H9 (cell line): ENCODE measurements at regions not wholly inside any gene's neighbourhood (a gene's known extent, or its start where the extent isn't known, plus 50 kb on each side); places are given as distances from the start of the nearest gene placed in this dataset.

Source experiments
- DNase-seq: peaks from one replicate; pipeline ENCODE4 v3.0.0-alpha.2; 2017
- H2AFZ ChIP-seq: one replicate; pipeline ENCODE4 v1.6.1; 2013; ENCODE audit warnings: mild to moderate bottlenecking, low read length, control low read depth, moderate library complexity
- H2AK5ac ChIP-seq: 2 replicates; pipeline ENCODE4 v1.6.1; 2013; ENCODE audit warnings: low read length, control low read depth, mixed read lengths; ENCODE audit not compliant: insufficient read length
- H2BK120ac ChIP-seq: one replicate; pipeline ENCODE4 v1.6.1; 2013; ENCODE audit warnings: low read depth, mild to moderate bottlenecking, low read length, control low read depth, inconsistent platforms; ENCODE audit not compliant: poor library complexity, severe bottlenecking
- H2BK12ac ChIP-seq: 2 replicates; pipeline ENCODE4 v1.6.1; 2013; ENCODE audit warnings: low read length, control low read depth, mixed read lengths, low read depth; ENCODE audit not compliant: insufficient read length
- H2BK15ac ChIP-seq: 2 replicates; pipeline ENCODE4 v1.6.1; 2013; ENCODE audit warnings: low read depth, low read length, control low read depth
- H2BK20ac ChIP-seq: one replicate; pipeline ENCODE4 v1.6.1; 2013; ENCODE audit warnings: low read depth, mild to moderate bottlenecking, low read length, control low read depth, inconsistent platforms; ENCODE audit not compliant: poor library complexity, severe bottlenecking
- H2BK5ac ChIP-seq: 2 replicates; pipeline ENCODE4 v1.6.1; 2013; ENCODE audit warnings: low read length, control low read depth, mixed read lengths; ENCODE audit not compliant: insufficient read length
- H3K14ac ChIP-seq: 2 replicates; pipeline ENCODE4 v1.6.1; 2013; ENCODE audit warnings: low read length, control low read depth; ENCODE audit not compliant: insufficient read depth
- H3K18ac ChIP-seq: 2 replicates; pipeline ENCODE4 v1.6.1; 2013; ENCODE audit warnings: low read depth, mild to moderate bottlenecking, mixed read lengths, low read length, control low read depth; ENCODE audit not compliant: insufficient read length
- H3K23ac ChIP-seq: 2 replicates; pipeline ENCODE4 v1.6.1; 2013; ENCODE audit warnings: low read length, control low read depth, mixed read lengths, low read depth; ENCODE audit not compliant: insufficient read length
- H3K23me2 ChIP-seq: 2 replicates; pipeline ENCODE4 v1.6.1; 2013; ENCODE audit warnings: low read depth, mild to moderate bottlenecking, mixed read lengths, low read length, control low read depth; ENCODE audit not compliant: insufficient read length, poor library complexity, severe bottlenecking
- H3K27ac ChIP-seq: 2 replicates; pipeline ENCODE4 v1.5.1; 2013; ENCODE audit warnings: low read length, control low read depth, mixed read lengths, low read depth; ENCODE audit not compliant: insufficient read length
- H3K27me3 ChIP-seq: 2 replicates; pipeline ENCODE4 v1.6.1; 2013; ENCODE audit warnings: low read length, control low read depth, inconsistent platforms; ENCODE audit not compliant: insufficient read depth
- H3K4ac ChIP-seq: 2 replicates; pipeline ENCODE4 v1.6.1; 2013; ENCODE audit warnings: low read depth, mild to moderate bottlenecking, control low read depth, inconsistent platforms, low read length, moderate library complexity
- H3K4me1 ChIP-seq: 2 replicates; pipeline ENCODE4 v1.6.1; 2013; ENCODE audit warnings: low read length, control low read depth, inconsistent platforms; ENCODE audit not compliant: insufficient read depth
- H3K4me2 ChIP-seq: 2 replicates; pipeline ENCODE4 v1.6.1; 2013; ENCODE audit warnings: low read length, control low read depth, mixed read lengths; ENCODE audit not compliant: insufficient read length, insufficient read depth
- H3K56ac ChIP-seq: 2 replicates; pipeline ENCODE4 v1.6.1; 2013; ENCODE audit warnings: low read depth, mild to moderate bottlenecking, mixed read lengths, low read length, control low read depth; ENCODE audit not compliant: insufficient read length
- H3K79me1 ChIP-seq: 2 replicates; pipeline ENCODE4 v1.6.1; 2013; ENCODE audit warnings: low read depth, mild to moderate bottlenecking, moderate library complexity, low read length, control low read depth, inconsistent platforms; ENCODE audit not compliant: insufficient read depth, poor library complexity, severe bottlenecking
- H3K79me2 ChIP-seq: 2 replicates; pipeline ENCODE4 v1.6.1; 2013; ENCODE audit warnings: low read length, control low read depth, inconsistent platforms; ENCODE audit not compliant: insufficient read depth
- H3K9ac ChIP-seq: 2 replicates; pipeline ENCODE4 v1.6.1; 2013; ENCODE audit warnings: low read length, control low read depth, mixed read lengths; ENCODE audit not compliant: insufficient read length; ENCODE audit errors: extremely low read depth
- H3K9me3 ChIP-seq: one replicate; pipeline ENCODE4 v1.6.1; 2013; ENCODE audit warnings: low read depth, low read length, inconsistent platforms; ENCODE audit not compliant: control insufficient read depth
- H3T11ph ChIP-seq: one replicate; pipeline ENCODE4 v1.6.1; 2013; ENCODE audit warnings: mild to moderate bottlenecking, low read length, control low read depth, inconsistent platforms
- H4K20me1 ChIP-seq: one replicate; pipeline ENCODE4 v1.6.1; 2013; ENCODE audit not compliant: control insufficient read depth, insufficient read length, insufficient read depth
- H4K5ac ChIP-seq: 2 replicates; pipeline ENCODE4 v1.6.1; 2013; ENCODE audit warnings: low read depth, mild to moderate bottlenecking, mixed read lengths, low read length, control low read depth; ENCODE audit not compliant: insufficient read length
- H4K8ac ChIP-seq: replicated peaks from 2 replicates; pipeline ENCODE4 v1.6.1; 2013; ENCODE audit warnings: low read length, control low read depth, mixed read lengths, low read depth; ENCODE audit not compliant: insufficient read length
- H4K91ac ChIP-seq: 2 replicates; pipeline ENCODE4 v1.6.1; 2013; ENCODE audit warnings: low read depth, mild to moderate bottlenecking, moderate library complexity, mixed read lengths, low read length, control low read depth; ENCODE audit not compliant: insufficient read length
- H3K27ac Mint-ChIP-seq, 3 experiments: 2 replicates in 2 of 3; 3 replicates in 1 of 3; pipeline ENCODE4 v1.8.0; 2020 to 2021; ENCODE audit warnings: mixed read lengths in 3 of 3, mild to moderate bottlenecking in 1 of 3, moderate library complexity in 1 of 3
- H3K27me3 Mint-ChIP-seq: 2 replicates; pipeline ENCODE4 v1.8.0; 2021; ENCODE audit warnings: low read depth, mild to moderate bottlenecking, moderate library complexity, mixed read lengths
- H3K36me3 Mint-ChIP-seq, 3 experiments: 2 replicates in 2 of 3; 3 replicates in 1 of 3; pipeline ENCODE4 v1.8.0; 2020 to 2021; ENCODE audit warnings: low read depth in 3 of 3, mixed read lengths in 3 of 3; ENCODE audit not compliant: insufficient read depth in 1 of 3
- H3K4me1 Mint-ChIP-seq, 2 experiments: 2 replicates each; pipeline ENCODE4 v1.8.0; 2020; ENCODE audit warnings: mixed read lengths in 2 of 2
- H3K4me3 Mint-ChIP-seq, 2 experiments: 2 replicates in 1 of 2; 3 replicates in 1 of 2; pipeline ENCODE4 v1.8.0; 2020 to 2021; ENCODE audit warnings: mild to moderate bottlenecking in 2 of 2, mixed read lengths in 2 of 2, moderate library complexity in 1 of 2
- H3K9me3 Mint-ChIP-seq, 2 experiments: 2 replicates in 1 of 2; 3 replicates in 1 of 2; pipeline ENCODE4 v1.8.0; 2020; ENCODE audit warnings: mild to moderate bottlenecking in 2 of 2, mixed read lengths in 2 of 2, moderate library complexity in 1 of 2
- CTCF ChIP-seq: fragments of 200-600 bp; sonication (generic); conservative IDR thresholded peaks from 3 replicates; pipeline ENCODE4 v1.8.0; 2021; ENCODE audit warnings: antibody characterized with exemption, mild to moderate bottlenecking
- WGBS: extraction: QIAGEN DNeasy Blood & Tissue Kit; methylation state at CpG from one replicate; pipeline ENCODE4 v1.1.7; 2013; ENCODE audit warnings: missing lambda C conversion rate, low lambda C conversion rate, mixed read lengths; ENCODE audit not compliant: insufficient read length; ENCODE audit errors: extremely low coverage; 5-methylcytosine and 5-hydroxymethylcytosine counted together

DNA sequence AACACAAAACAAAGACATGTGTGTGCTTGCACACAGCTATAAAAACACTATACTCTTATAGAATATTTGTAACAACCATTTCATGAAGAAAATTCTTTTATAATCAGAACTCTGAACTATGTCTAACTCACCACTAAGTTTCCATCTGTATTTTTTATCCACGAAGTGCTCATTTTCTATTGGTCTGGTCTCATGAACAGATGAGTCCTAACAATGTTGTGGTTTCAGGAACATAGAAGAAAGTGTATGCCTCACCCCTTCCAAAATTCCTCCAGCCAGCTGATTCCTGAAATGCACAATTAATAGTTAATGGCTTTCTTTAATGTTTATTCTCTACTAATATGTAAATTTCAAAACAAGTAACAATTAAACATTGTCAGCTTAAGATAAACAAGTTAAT is 325.3 kb upstream of the GRAMD2B start:
- Histone ChIP-seq H3K27me3 (no peaks in the 10 kb centered on the region), H2BK12ac (no peak overlapping the region), H2BK15ac (no peak overlapping the region), H3K23me2 (no peaks in the 10 kb centered on the region), H4K20me1 (no peaks in the 10 kb centered on the region), H4K5ac (no peak overlapping the region), H2BK20ac (no peak overlapping the region), H3K9ac (no peak overlapping the region), H3K4me2 (no peak overlapping the region), H4K8ac (no peak overlapping the region), H3K79me1 (no peaks in the 10 kb centered on the region), H4K91ac (no peak overlapping the region), H3K9me3 (no peaks in the 10 kb centered on the region), H3K4me1 (no peaks in the 10 kb centered on the region), H2BK120ac (no peak overlapping the region), H3K23ac (no peak overlapping the region), H3K18ac (no peak overlapping the region), H2AK5ac (no peak overlapping the region), H3K56ac (no peak overlapping the region), H3T11ph (no peak overlapping the region), H3K27ac (no peak overlapping the region), H2BK5ac (no peak overlapping the region), H3K14ac (no peak overlapping the region), H2AFZ (no peak overlapping the region), H3K79me2 (no peaks in the 10 kb centered on the region), H3K4ac (no peak overlapping the region)
- Mint-ChIP-seq H3K27ac (no peak overlapping the region), H3K4me3 (no peak overlapping the region), H3K36me3 (peaks cover 0 to 9% (median 2%) of the 10 kb centered on the region in 3 experiments; a peak in 3 of 7 replicates), H3K27me3 (no peaks in the 10 kb centered on the region; the same call in 1 of the 2 replicates), H3K4me1 (peaks cover 0 to 4% of the 10 kb centered on the region in 2 experiments; a peak in 1 of 4 replicates), H3K9me3 (peaks cover 0 to 4% of the 10 kb centered on the region in 2 experiments; a peak in 3 of 5 replicates)
- TF ChIP-seq CTCF = no peak
- no peak for DNase-seq
- no CpG with 5 or more reads among the region's 1 CpG for WGBS
